PC-3 (cell line): ENCODE measurements at regions not wholly inside any gene's neighbourhood (a gene's known extent, or its start where the extent isn't known, plus 50 kb on each side); places are given as distances from the start of the nearest gene placed in this dataset.

ENCODE experiments used
- ATAC-seq: fragments of 200-7000 bp; cut with Tn5 transposase; 2 replicates; pipeline ENCODE4 v1.9.1; 2020; ENCODE audit warnings: mild to moderate bottlenecking, moderate library complexity
- BruUV-seq: library from RNA; stranded (reverse); fragments of 400-500 nt; replicated peaks from 2 replicates; lab custom pipeline; 2021; lab: Mats Ljungman, UMichigan
- CTCF ChIA-PET: fragments of 300-600 bp; sonication (Branson Sonifier 250); formaldehyde crosslinking; loops from one replicate; lab custom pipeline; 2022; ENCODE audit warnings: antibody characterized with exemption; lab: Charles Lee
- POLR2A ChIA-PET: fragments of 300-600 bp; sonication (Branson Sonifier 250); formaldehyde crosslinking; loops from one replicate; lab custom pipeline; 2022; ENCODE audit warnings: antibody characterized with exemption; ENCODE audit not compliant: unreplicated experiment; lab: Charles Lee
- DNase-seq: peaks from one replicate; pipeline ENCODE4 v3.0.0-alpha.2; 2015
- H2AFZ ChIP-seq: fragments of 300-600 bp; sonication (generic); 2 replicates; pipeline ENCODE4 v1.6.0; 2016; ENCODE audit warnings: antibody characterized with exemption, low read length
- H3F3A ChIP-seq: fragments of 300-600 bp; sonication (generic); one replicate; pipeline ENCODE4 v1.6.0; 2017; ENCODE audit warnings: antibody characterized with exemption, low read length, control low read depth, mild to moderate bottlenecking; ENCODE audit not compliant: unreplicated experiment
- H3K27ac ChIP-seq: fragments of 300-600 bp; sonication (generic); 2 replicates; pipeline ENCODE4 v1.5.1; 2016; ENCODE audit warnings: mild to moderate bottlenecking, low read length
- H3K27me3 ChIP-seq: fragments of 300-600 bp; sonication (generic); 2 replicates; pipeline ENCODE4 v1.6.1; 2016; ENCODE audit warnings: low read length, mixed read lengths
- H3K36me3 ChIP-seq: fragments of 300-600 bp; sonication (generic); 2 replicates; pipeline ENCODE4 v1.6.1; 2016; ENCODE audit warnings: low read depth, mixed run types, low read length, mixed read lengths
- H3K4me1 ChIP-seq: fragments of 300-600 bp; sonication (generic); 2 replicates; pipeline ENCODE4 v1.5.1; 2016; ENCODE audit warnings: low read length; ENCODE audit not compliant: insufficient read depth
- H3K4me2 ChIP-seq: fragments of 300-600 bp; sonication (generic); 2 replicates; pipeline ENCODE4 v1.6.0; 2016; ENCODE audit warnings: low read length
- H3K4me3 ChIP-seq: fragments of 300-600 bp; sonication (generic); 2 replicates; pipeline ENCODE4 v1.5.1; 2016; ENCODE audit warnings: mild to moderate bottlenecking, low read length, mixed read lengths
- H3K79me2 ChIP-seq: fragments of 300-600 bp; sonication (generic); 2 replicates; pipeline ENCODE4 v1.6.1; 2017; ENCODE audit warnings: low read length, mixed read lengths
- H3K9ac ChIP-seq: fragments of 300-600 bp; sonication (generic); 2 replicates; pipeline ENCODE4 v1.6.0; 2016; ENCODE audit warnings: mild to moderate bottlenecking, low read length
- H3K9me2 ChIP-seq: fragments of 300-600 bp; sonication (generic); replicated peaks from 2 replicates; pipeline ENCODE4 v1.6.1; 2016; ENCODE audit warnings: mixed run types, low read length, mixed read lengths
- H3K9me3 ChIP-seq: fragments of 300-600 bp; sonication (generic); 2 replicates; pipeline ENCODE4 v1.6.1; 2016; ENCODE audit warnings: low read length, mixed read lengths
- H4K20me1 ChIP-seq: fragments of 300-600 bp; sonication (generic); 2 replicates; pipeline ENCODE4 v1.6.1; 2016; ENCODE audit warnings: low read length, mixed read lengths
- CTCF ChIP-seq: fragments of 300-600 bp; sonication (generic); conservative IDR thresholded peaks from 2 replicates; pipeline ENCODE4 v1.5.1; 2017; ENCODE audit warnings: antibody characterized with exemption, low read depth, mild to moderate bottlenecking, low read length
- EZH2 ChIP-seq: fragments of 300-600 bp; sonication (generic); IDR thresholded peaks from one replicate; pipeline ENCODE4 v1.6.1; 2017; ENCODE audit warnings: antibody characterized with exemption, mild to moderate bottlenecking, low read length; ENCODE audit not compliant: unreplicated experiment
- EZH2phosphoT487 ChIP-seq: fragments of 300-600 bp; sonication (generic); IDR thresholded peaks from 2 replicates; pipeline ENCODE4 v1.6.1; 2018; ENCODE audit warnings: mild to moderate bottlenecking, antibody characterized with exemption, low read length, borderline replicate concordance
- intact Hi-C: fragments of 100-400 bp; cut with micrococcal nuclease; formaldehyde crosslinking; loops from 2 replicates; pipeline ENCODE4 v1.9.0; 2023

GRCh38 chr5:103867857-103868598 is 305.4 kb upstream of the NUDT12 start:
- Histone ChIP-seq H3K27me3 (no peaks in the 10 kb centered on the region), H3K27ac (peak overlapping the region; percentile 13), H3K36me3 (no peaks in the 10 kb centered on the region), H3K9me2 (no peaks in the 10 kb centered on the region), H3F3A (no peaks in the 10 kb centered on the region), H3K9ac (no peak overlapping the region), H3K4me3 (no peak overlapping the region), H4K20me1 (no peaks in the 10 kb centered on the region), H3K79me2 (no peaks in the 10 kb centered on the region), H2AFZ (no peak overlapping the region), H3K4me1 (peaks cover 31% of the 10 kb centered on the region), H3K9me3 (no peaks in the 10 kb centered on the region), H3K4me2 (peak overlapping the region; percentile 20)
- CTCF ChIA-PET = interaction anchor here (0.7 kb wide), 1 partner anchor 348 kb away, joined by 8 read pairs; no protein-coding TSS in a partner anchor
- DNase-seq (peak; percentile 55), ATAC-seq (peak; percentile 52)
- POLR2A ChIA-PET = no interaction called here
- BruUV-seq = no TSS peak
- intact Hi-C loops = no loop called here
- no peak for TF ChIP-seq EZH2phosphoT487
- TF ChIP-seq EZH2 = no peak
- no peak for TF ChIP-seq CTCF

GRCh38 chr5:103866169-103866568 is 303.6 kb upstream of the NUDT12 start:
- Histone ChIP-seq H3K27ac (peak overlapping the region; percentile 65), H3K9me2 (no peaks in the 10 kb centered on the region), H4K20me1 (no peaks in the 10 kb centered on the region), H3F3A (no peaks in the 10 kb centered on the region), H3K79me2 (no peaks in the 10 kb centered on the region), H3K4me1 (peaks cover 31% of the 10 kb centered on the region), H3K4me2 (peak overlapping the region; percentile 76), H3K27me3 (no peaks in the 10 kb centered on the region), H3K4me3 (peak overlapping the region; percentile 52; the same call in 1 of the 2 replicates), H3K9me3 (no peaks in the 10 kb centered on the region), H2AFZ (peak overlapping the region; percentile 62), H3K36me3 (no peaks in the 10 kb centered on the region), H3K9ac (no peak overlapping the region)
- no peak for TF ChIP-seq CTCF
- TF ChIP-seq EZH2phosphoT487 = no peak
- no peak for TF ChIP-seq EZH2
- DNase-seq = peak; percentile 50
- ChIA-PET POLR2A (no interaction called here), CTCF (no interaction called here)
- no TSS peak for BruUV-seq
- ATAC-seq = peak; percentile 70
- intact Hi-C loops = loop anchor here (1.0 kb wide), 1 partner anchor 16 kb away; no protein-coding TSS in a partner anchor

GRCh38 chr5:103862398-103862797 is 299.8 kb upstream of the NUDT12 start:
- H3F3A ChIP-seq = no peaks in the 10 kb centered on the region
- no peaks in the 10 kb centered on the region for H4K20me1 ChIP-seq
- TF ChIP-seq CTCF (no peak), EZH2phosphoT487 (no peak), EZH2 (no peak)
- H3K4me3 ChIP-seq = no peak overlapping the region
- DNase-seq (no peak), ATAC-seq (no peak)
- ChIA-PET POLR2A (no interaction called here), CTCF (no interaction called here)
- no peak overlapping the region for H3K27ac ChIP-seq
- H3K4me2 ChIP-seq = no peak overlapping the region
- no peak overlapping the region for H3K9ac ChIP-seq
- BruUV-seq = no TSS peak
- H3K27me3 ChIP-seq = no peaks in the 10 kb centered on the region
- H3K36me3 ChIP-seq = no peaks in the 10 kb centered on the region
- intact Hi-C loops = no loop called here
- peaks cover 18% of the 10 kb centered on the region for H3K4me1 ChIP-seq
- H3K9me2 ChIP-seq = no peaks in the 10 kb centered on the region
- no peaks in the 10 kb centered on the region for H3K9me3 ChIP-seq
- H3K79me2 ChIP-seq = no peaks in the 10 kb centered on the region
- H2AFZ ChIP-seq = no peak overlapping the region
